Left cardiac atrium (tissue), 4 donors: ENCODE measurements at regions not wholly inside any gene's neighbourhood (a gene's known extent, or its start where the extent isn't known, plus 50 kb on each side); places are given as distances from the start of the nearest gene placed in this dataset.

ENCODE experiments used
- ATAC-seq, 2 donors: fragments of 200-7000 bp; cut with Tn5 transposase; one replicate each; pipeline ENCODE4 v1.9.1; 2020; ENCODE audit warnings: mild to moderate bottlenecking in 2 of 2, moderate library complexity in 2 of 2
- DNase-seq: peaks from one replicate; pipeline ENCODE4 v3.0.0-alpha.2; 2020
- intact Hi-C, 2 donors: fragments of 100-400 bp; cut with DNase I; formaldehyde crosslinking; loops; one replicate each; pipeline versions ENCODE4 v1.14.1 to v1.15.1; 2022 to 2023
- donor health status: DM: no; HTN: yes; CAD: no.
- donor health status: DM: no; HTN: yes; CAD: no; lungs with severe emphysema.
- donor health status: DM: yes; HTN: yes; CAD: no.
- donor health status: Dilated cardiomyopathy.

DNA sequence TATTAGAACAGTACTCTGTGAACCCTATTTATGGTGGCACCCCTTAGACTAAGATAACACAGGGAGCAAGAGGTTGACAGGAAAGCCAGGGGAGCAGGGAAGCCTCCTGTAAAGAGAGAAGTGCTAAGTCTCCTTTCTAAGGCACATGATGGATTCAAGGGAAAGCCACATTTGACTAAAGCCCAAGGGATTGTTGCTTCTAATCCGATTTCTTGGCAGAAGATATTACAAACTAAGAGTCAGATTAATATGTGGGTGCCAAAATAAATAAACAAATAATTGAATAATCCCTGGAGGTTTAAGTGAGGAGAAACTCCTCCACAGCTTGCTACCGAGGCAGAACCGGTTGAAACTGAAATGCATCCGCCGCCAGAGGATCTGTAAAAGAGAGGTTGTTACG is 333.2 kb downstream of the SOX11 start:
- intact Hi-C loops = no loop called here
- DNase-seq = no peak
- no peak for ATAC-seq

DNA sequence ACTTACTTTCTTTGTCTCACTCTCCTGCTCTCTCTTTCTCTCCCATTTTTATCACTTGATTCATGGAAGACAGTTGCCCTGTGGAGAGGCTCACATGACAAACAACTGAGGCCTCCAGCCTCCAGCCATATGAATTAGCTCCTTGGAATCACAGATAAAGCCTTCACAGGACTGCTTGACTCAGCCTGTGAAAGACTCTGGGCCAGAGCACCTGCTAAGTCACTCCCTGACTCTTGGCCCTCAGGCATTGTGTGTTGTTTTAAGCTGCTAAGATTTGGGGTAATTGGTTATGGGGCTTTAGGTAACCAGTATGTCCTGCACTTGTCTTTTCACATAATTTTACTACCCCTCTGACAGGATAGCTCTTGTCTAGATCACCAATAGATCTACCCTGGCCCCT is 334.9 kb downstream of the SOX11 start:
- ATAC-seq = no peak
- DNase-seq = no peak
- intact Hi-C loops = no loop called here

DNA sequence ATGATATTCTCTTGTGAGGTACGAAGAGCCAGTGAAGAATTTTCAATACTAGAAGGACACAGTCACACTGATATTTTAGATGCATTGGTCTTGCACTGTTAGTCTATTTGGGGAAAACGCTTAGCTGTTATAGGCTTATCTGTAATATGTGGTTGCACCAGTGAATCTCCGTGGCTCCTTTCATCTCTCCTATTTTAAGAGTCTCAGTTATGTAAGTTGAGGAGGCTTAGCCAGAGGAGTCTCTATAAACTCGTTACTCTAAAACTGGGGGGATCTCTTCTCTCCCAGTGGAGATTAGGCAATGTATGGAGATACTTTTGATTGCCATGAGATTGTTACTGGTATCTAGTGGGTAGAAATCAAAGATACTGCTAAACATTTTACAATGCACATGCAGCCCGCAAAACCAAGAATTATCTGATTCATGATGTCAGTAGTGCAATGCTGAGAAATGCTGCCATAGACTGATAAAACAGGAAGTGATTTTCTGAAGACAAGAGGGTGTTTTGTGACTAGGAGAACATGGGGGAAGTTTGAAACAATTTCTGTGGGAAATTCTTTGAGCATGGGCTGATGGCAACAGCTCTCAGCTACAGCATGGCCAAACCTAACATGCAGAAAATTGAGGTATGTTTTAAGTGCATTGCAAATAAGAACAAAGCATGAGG is 339.1 kb downstream of the SOX11 start:
- intact Hi-C loops = no loop called here
- DNase-seq (no peak), ATAC-seq (no peak)

DNA sequence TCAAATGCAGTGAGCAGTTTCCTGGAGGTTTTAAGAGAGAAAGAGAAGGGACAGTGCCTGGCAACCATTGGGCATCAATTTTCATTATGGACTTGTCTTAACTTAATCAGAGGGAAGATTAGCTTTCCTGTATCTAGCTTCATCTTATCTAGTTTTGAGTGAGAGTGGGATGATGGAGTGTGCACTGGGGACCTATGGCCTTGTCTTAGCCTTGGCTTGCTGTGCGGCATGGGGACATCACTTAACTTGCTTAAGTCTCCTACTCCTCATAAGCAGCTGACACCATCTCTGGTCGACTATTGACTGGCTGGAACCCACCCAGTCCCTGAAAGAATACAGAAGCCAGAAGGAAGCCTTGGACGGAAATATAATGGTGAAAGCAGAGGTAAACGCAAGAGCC is 344.0 kb downstream of the SOX11 start:
- intact Hi-C loops = no loop called here
- no peak for ATAC-seq
- no peak for DNase-seq

DNA sequence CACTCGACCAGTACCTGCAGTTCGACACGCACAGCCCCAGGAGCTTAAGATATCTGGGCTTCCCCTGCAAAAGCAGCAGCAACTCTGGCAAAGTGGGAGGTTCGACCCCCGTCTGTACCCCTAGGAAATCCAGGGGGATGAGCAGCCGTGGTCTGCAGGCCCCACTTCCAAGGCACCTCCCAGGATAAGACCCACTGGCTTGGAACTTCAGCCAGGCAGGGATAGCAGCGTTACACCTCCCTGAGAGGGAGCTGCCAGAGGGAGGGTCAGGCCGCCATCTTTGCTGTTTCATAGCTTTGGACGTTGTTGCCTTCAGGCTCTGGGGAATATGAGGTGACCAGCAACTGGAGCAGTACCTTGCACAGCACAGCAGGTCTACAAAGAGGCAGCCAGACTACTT is 351.1 kb downstream of the SOX11 start:
- ATAC-seq = no peak
- no peak for DNase-seq

DNA sequence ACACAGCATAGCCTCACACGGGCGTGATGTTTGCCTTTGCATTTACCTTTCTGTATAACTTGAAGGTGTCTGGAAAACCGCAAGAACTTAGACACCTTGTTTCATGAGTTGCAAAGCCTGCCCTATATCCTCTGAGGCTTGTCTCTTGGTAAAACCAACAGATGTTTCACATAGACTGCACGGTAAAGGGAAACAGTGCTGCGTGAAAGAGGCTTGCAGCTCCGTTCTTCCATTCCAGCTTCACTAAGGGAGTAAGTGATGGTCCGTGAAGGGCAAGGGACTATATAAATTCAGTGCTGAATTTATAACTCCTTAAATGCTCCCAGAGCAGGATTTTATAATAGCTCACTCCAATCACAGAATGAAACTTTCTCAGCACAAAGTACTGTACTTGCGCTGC is 360.5 kb downstream of the SOX11 start:
- DNase-seq = no peak
- no peak for ATAC-seq
- intact Hi-C loops = no loop called here

More for the DNA sequence above, 351.1 kb downstream of the SOX11 start:
- intact Hi-C loops = no loop called here

DNA sequence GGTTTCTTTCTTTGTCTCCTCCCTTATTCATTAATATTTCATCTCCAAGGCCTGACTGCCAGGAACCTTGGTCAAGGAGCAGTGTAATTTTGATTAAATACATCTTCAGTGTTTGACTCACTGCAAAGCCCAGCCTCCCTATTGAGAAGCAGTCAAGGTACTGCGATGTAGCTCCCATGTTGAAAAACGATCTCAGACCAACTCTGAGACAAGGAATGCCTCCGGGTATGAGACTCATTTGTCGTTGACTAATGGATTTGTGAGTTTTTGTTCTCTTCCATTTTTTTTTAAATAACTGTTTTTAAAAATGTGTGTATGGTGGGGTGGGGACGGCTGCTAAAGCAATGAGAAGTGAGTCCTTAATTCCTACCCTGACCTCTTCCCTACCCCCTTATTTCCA is 361.6 kb downstream of the SOX11 start:
- ATAC-seq (no peak), DNase-seq (no peak)
- intact Hi-C loops = no loop called here

DNA sequence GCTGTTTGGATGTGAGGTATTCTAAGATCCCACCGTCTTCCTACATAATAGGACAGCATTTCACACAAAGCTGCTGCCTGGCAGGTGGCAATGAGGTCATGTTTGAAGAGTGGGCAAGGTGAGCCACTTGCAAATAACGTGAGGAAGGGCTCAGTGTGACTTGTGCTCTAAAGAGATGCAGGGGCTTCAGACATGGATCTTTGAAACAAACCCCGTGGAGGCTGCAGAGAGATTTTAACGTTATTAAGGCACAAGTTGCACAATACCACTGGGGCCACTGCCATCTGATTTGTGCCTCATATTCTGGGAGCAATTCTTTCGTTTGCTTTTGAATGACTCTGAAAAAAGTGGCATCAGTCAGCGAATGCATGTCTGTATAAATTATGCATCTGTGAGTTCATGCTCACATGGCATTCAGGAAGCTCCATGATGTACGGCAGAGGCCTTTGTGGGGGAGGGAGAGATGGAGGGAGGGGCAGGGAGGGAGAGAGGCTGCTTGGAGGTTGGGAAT is 362.0 kb downstream of the SOX11 start:
- intact Hi-C loops = no loop called here
- ATAC-seq (no peak), DNase-seq (no peak)

DNA sequence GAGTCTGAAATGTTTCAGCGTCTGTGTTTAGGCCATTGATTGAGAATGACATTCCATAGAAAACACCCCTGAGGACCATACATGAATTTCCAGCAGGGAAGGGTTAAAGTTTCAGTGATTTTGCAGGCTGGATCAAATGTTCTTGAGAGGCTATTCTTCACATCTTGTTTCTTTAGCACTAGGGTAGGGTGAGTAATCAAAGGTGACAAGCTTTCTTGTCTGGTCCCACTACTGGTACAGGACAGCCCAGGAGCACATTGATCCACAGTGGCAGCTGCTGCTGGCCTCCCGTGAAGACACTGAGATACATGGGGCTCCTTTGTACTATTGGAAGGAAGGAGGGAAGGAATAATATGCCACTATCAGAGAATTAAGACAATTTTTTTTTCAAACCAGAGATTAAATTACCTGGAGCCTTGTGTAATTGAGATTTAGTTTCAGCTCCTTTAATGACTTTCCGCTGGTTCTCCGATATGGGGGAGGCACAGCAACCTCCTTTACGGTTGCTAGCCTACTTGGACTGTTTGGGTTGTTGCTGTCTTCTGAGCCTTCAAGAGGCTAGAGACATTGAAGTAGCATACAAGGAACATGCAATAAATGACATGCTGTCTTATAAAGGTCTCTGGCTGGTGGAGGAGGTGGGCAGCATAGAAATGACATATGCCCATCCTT is 368.9 kb downstream of the SOX11 start:
- intact Hi-C loops = no loop called here
- ATAC-seq = no peak

DNA sequence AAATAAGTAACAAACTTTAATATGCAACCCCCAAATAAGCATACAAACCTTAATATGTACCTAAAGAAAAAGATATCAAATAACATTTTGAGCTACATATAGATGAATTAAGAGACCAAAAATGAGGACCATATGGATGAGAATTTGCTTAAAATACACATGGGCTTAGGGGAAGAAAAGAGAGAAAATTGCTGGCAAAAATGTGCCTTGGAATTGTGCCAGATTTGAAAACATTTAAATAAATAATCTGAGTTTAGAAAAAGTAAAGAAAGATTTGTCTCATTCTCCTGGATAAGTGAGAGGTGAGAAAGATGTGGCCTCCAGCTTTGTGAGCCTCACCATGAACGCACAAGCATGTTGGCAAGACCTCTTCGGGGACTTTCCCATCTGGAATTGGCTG is 372.6 kb downstream of the SOX11 start:
- intact Hi-C loops = no loop called here
- no peak for ATAC-seq

More for the DNA sequence above, 368.9 kb downstream of the SOX11 start:
- no peak for DNase-seq

DNA sequence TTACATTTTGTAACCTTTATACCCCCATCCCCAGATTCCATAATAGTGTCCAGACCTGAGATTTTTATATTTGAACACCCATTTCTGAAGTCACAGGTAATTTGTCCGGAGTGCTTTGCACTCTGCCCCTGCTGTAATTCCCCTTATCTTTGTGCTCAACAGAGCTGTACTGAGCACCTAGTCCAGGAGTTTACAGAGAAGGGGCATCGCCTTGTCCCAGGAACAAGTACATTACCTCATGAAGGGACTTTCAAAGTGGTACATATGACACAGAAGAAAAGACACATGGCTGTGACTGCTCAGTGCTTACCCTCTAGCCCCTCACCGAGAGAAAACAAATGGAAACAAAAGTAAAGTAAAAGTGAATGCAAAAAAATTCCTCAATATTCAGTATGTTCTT is 373.5 kb downstream of the SOX11 start:
- ATAC-seq = no peak
- DNase-seq = no peak
- intact Hi-C loops = no loop called here

More for the DNA sequence above, 372.6 kb downstream of the SOX11 start:
- no peak for DNase-seq

DNA sequence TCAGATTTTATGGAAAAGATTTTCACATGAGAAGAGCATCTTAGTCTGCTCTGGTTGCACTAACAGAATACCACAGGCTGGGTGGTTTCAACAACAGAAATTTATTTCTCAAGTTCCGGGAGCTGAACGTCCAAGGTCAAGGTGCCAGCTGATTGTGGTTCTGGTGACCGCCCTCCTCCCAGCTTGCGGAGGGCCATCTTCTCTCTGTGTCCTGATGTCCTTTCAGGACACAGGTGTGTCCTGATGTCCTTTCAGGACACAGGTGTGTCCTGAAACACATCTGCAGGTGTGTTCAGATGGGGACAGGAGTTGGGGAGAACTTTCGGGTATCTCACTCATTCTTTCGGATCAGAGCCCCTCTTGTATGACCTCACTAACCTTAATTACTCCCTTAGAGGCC is 374.9 kb downstream of the SOX11 start:
- DNase-seq (no peak), ATAC-seq (no peak)
- intact Hi-C loops = no loop called here

DNA sequence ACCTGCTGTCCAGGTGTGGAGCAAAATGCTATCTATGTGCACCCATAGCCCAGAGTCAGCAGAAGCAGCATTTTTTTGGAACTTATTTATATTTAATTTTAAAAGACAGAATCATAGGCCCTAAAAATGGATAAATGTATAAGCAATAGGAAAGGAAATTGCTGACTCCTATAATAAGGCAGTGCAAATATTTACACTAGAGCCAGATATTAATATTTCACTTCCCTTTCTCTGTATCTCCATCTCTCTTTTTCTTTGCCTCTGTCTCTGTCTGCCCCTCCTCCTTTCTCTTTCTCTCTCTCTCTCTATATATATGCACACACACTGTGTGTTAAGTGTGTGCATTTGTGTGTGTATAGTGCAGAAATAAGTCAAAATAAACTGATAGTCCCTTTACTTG is 375.6 kb downstream of the SOX11 start:
- no peak for DNase-seq
- ATAC-seq = no peak
- intact Hi-C loops = no loop called here

DNA sequence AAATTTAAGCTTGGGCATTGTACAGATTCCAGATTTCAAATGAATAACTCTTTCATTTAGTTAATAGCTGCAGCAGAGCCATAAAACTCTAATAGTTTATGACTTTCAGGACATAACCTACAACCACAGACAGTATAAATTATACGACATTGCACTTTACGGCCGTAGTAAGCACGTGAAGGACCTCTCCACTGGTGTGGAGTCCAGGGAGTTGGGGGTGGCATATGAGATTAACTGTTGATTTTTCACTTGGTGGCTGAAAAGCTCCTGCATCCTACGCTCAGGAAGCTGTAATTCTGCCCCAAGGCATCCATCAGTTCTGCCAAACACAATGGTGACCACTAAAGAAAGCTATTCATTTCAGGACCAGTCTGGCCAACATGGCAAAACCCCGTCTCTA is 376.2 kb downstream of the SOX11 start:
- intact Hi-C loops = no loop called here
- no peak for ATAC-seq
- no peak for DNase-seq

DNA sequence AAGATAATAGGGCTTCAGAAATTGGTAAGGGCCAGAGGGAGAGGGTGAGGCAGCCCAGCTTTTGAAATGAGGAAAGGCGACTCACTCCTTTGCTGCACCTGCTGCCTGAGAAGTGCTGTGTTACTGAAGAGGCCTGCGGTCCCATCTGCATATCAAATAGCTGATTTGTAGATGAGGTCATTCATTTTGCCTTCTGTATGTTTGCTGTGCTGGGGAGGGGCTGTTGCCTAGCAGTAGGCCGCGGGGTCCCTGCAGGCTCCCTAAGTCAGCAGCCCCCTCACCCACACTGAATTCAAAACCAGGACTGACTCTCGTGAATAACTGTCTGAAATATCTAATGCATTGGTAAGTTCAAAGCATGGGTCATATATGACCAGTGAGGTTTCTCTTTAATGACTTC is 377.2 kb downstream of the SOX11 start:
- DNase-seq (no peak), ATAC-seq (no peak)
- intact Hi-C loops = no loop called here

DNA sequence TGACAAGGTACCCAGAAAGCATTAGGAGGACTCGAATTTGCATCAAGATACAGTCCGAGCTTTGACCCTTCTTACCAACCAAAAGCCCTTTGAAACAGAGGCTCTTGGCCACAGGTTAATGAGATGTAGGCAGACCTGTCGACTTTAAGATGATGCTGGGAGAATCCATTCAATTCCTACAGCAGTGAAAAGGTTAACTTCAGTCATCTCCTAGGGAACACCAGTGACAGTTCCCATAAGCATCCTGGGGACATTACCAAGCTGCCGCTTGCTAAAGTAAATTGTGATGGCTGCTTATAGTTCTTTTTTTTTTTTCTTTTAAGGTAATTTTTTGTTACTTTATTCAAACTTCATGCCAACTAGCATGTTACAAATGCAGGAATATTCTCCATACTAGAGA is 379.3 kb downstream of the SOX11 start:
- intact Hi-C loops = no loop called here
- ATAC-seq = no peak
- no peak for DNase-seq

DNA sequence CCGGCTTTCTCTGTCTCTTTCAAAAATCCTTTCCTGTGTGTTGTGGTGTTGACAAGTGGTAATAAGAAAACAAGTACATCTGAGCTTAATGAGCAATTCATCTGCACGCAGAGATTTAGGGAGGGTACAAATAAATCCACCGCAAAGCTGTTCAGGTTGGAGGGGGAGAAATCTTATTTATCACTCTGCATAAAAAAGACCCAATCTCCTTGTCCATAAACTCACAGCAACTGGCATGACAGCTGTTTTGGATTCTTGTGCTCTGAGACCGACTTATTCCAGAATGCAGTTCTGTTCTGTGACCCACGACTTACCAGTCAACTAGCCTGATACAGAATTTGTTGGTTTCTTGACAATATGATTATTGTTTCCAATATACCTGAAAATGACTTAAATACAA is 380.1 kb downstream of the SOX11 start:
- ATAC-seq = no peak
- intact Hi-C loops = no loop called here
- DNase-seq = no peak

DNA sequence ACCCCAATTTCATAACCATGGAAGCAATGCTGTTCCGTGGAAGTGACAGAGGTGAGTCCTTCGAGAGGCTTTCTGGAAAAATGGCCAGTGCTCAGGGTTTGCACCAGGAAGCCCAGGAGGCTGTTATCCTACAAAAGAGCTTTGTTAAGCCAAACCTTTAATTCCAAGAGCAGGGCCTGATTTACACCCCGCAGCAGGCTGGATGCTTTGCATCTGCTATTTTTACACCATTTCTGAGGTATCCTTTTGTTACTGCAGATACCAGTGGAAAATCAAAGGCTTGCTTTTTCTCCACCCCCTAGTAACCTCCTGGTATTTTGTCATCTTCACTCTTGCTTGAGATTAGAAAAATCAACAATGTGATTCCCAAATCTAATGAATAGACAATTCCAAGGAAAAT is 380.6 kb downstream of the SOX11 start:
- ATAC-seq (no peak), DNase-seq (no peak)
- intact Hi-C loops = no loop called here

DNA sequence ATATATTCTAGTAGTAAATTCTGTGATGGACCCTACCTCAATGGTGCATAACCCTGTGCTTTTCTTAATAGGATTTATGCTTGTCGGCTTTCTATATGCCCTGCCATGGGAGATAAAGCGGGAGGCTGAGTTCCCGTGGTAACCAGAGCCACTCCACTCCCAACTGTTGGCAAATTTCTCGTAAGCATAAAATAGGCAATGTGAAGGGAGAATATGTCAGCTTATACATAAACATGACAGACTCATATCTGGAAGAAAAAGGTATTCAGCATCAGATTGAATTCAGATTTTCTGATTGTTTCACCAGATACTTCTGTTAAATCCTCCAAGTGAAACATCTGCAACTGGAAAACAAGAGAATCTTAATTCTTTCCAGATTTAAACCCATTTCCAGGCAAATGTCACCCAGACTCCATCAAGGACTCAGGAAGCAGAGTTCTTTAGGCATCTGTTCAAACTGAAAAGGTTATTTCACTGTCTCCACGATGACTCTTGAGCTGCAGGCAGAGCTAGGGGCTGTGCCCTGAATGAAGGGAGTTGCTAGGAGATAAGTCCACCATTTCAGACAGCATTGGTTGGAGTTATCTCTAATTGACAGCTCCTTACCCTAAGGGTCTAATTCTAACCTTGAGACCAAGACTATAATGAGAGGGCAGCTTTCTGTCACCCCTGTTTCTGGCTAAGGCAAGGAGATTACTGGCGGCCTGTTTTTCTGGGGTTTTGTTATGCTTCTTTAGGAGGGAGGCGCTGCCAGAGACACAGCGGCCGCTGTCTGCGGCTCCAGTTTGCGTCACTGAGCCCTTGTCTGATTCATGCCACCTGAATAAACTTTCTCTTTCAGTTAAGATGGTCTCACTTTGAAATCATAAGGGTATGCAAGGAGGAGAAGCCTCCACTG is 381.3 kb downstream of the SOX11 start:
- intact Hi-C loops = no loop called here
- no peak for DNase-seq
- ATAC-seq = peak in 1 of 2 donors; percentile 73

DNA sequence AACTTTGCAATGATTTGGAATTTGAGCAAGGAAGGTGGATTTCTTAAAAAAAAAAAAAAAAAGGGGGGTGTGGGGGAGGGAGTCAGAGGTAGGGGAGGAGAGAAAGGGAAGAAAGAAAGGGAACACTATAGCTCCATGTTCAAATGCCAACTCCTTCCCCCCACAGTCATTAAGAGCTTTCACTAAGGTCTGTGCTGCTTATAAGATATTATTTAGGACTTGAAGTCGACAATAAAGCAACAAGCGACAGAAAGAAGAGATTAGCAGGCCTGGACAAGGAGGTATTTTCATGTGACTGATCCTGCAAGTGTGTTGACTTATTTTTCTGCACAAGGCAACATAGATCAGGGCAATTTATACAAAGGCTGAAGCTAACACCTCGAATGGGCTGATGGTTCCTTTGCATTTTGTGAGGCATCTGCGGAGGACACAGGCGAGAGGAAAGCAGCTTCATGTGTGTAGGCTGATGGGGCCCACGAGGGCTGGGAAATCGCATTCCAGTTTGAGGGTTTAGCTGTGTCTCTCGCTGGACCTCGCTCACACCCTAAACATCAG is 382.0 kb downstream of the SOX11 start:
- ATAC-seq (peak in 1 of 2 donors; percentile 17), DNase-seq (no peak)
- intact Hi-C loops = no loop called here
